ENCODE measurements at regions not wholly inside any gene's neighbourhood (a gene's known extent, or its start where the extent isn't known, plus 50 kb on each side); places are given as distances from the start of the nearest gene placed in this dataset.

DNA sequence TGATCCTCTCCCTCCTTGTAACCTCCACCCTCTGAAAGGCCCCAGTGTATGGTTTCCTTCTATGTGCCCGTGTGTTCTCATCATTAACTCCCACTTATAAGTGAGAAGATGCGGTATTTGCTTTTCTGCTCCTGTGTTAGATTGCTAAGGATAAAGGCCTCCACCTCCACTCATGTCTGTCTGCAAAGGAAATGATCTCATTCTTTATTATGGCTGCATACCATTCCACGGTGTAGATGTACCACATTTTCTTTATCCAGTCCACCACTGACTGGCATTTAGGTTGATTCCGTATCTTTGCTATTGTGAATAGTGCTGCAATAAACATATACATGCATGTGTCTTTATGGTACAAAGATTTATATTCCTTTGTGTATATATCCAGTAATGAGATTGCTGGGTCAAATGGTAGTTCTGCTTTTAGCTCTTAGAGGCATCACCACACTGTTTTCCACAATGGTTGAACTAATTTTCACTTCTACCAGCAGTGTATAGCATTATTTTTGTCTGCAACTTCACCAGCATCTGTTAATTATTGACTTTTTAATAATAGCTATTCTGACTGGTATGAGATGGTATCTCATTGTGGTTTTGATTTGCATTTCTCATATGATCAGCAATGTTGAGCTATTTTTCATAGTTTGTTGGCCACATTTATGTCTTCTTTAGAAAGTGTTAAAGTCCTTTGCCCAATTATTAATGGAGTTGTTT lies 1030.9 kb downstream of the FSTL5 start:
- H2AK5ac ChIP-seq (ENCODE audit: low read length), result no peak overlapping the region
- no peak overlapping the region for H2BK120ac ChIP-seq (ENCODE audit: insufficient read depth, low read length, poor library complexity)
- H4K12ac ChIP-seq (ENCODE audit: low read depth, low read length), result no peak overlapping the region
- no peaks in the 10 kb centered on the region for H3K9me3 ChIP-seq (ENCODE audit: insufficient read depth, low read depth, low read length)
- H4K8ac ChIP-seq (ENCODE audit: low read depth, low read length), result no peak overlapping the region
- no CpG with 5 or more reads among the region's 4 CpGs for WGBS (ENCODE audit: extremely low coverage, insufficient coverage, insufficient read length)
- no peak overlapping the region for H3K27ac ChIP-seq (ENCODE audit: low read depth, low read length)
- DNase-seq, result no peak
- H3K4me1 ChIP-seq (ENCODE audit: control insufficient read depth in 1 of 2, insufficient read depth in 2 of 2, low read length in 2 of 2), result no peaks in the 10 kb centered on the region
- no peak overlapping the region for H2BK5ac ChIP-seq (ENCODE audit: low read depth, low read length, poor library complexity)
- no peak overlapping the region for H3K23ac ChIP-seq (ENCODE audit: low read length)
- H3K36me3 ChIP-seq (ENCODE audit: control insufficient read depth in 1 of 2, insufficient read depth in 2 of 2, low read length in 2 of 2), result no peaks in the 10 kb centered on the region
- no peak overlapping the region for H2AFZ ChIP-seq (ENCODE audit: insufficient read depth, low read length, poor library complexity)
- no peaks in the 10 kb centered on the region for H3K79me2 ChIP-seq (ENCODE audit: control insufficient read depth, insufficient read depth, low read length, poor library complexity)
- no peak overlapping the region for H3K4me2 ChIP-seq (ENCODE audit: low read length)
- no peaks in the 10 kb centered on the region for H3K79me1 ChIP-seq (ENCODE audit: low read length)
- no peak overlapping the region for H2BK12ac ChIP-seq (ENCODE audit: low read length)
- H3K27me3 ChIP-seq (ENCODE audit: insufficient read depth, low read length), result no peaks in the 10 kb centered on the region
- H3K14ac ChIP-seq (ENCODE audit: low read length), result no peak overlapping the region
- no peak overlapping the region for H3K4ac ChIP-seq (ENCODE audit: low read depth, low read length)
- H3K9ac ChIP-seq (ENCODE audit: low read length), result no peak overlapping the region
- no peak overlapping the region for H3K4me3 ChIP-seq (ENCODE audit: low read depth, low read length)
- no peak overlapping the region for H3K18ac ChIP-seq (ENCODE audit: low read length)
- H4K91ac ChIP-seq (ENCODE audit: low read depth, low read length), result no peak overlapping the region

DNA sequence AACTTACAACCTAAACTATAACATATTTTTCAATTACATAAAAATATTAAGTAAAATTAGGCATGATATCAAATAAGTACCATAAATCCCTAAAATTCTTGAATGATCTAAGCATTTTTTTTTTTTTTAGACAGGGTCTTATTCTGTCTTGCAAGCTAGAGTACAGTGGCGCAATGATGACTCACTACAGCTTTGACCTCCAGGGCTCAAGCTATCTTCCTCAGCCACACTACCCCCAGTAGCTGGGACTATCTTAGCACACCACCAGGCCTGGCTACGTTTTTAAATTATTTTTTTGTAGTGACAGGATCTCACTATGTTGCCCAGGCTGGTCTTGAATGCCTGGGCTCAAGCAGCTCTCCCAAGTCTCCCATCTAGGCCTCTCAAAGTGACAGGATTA lies 1042.3 kb downstream of the FSTL5 start:
- H3K36me3 ChIP-seq (ENCODE audit: control insufficient read depth in 1 of 2, insufficient read depth in 2 of 2, low read length in 2 of 2), result no peaks in the 10 kb centered on the region
- H3K23ac ChIP-seq (ENCODE audit: low read length), result no peak overlapping the region
- H3K27ac ChIP-seq (ENCODE audit: low read depth, low read length), result no peak overlapping the region
- H3K27me3 ChIP-seq (ENCODE audit: insufficient read depth, low read length), result no peaks in the 10 kb centered on the region
- no peak overlapping the region for H2BK120ac ChIP-seq (ENCODE audit: insufficient read depth, low read length, poor library complexity)
- no peak overlapping the region for H4K91ac ChIP-seq (ENCODE audit: low read depth, low read length)
- no peak overlapping the region for H3K9ac ChIP-seq (ENCODE audit: low read length)
- no peak overlapping the region for H3K18ac ChIP-seq (ENCODE audit: low read length)
- H3K14ac ChIP-seq (ENCODE audit: low read length), result no peak overlapping the region
- H4K12ac ChIP-seq (ENCODE audit: low read depth, low read length), result no peak overlapping the region
- H2BK5ac ChIP-seq (ENCODE audit: low read depth, low read length, poor library complexity), result no peak overlapping the region
- no peaks in the 10 kb centered on the region for H3K9me3 ChIP-seq (ENCODE audit: insufficient read depth, low read depth, low read length)
- no CpG with 5 or more reads among the region's 2 CpGs for whole genome bisulfite sequencing (ENCODE audit: extremely low coverage, insufficient coverage, insufficient read length)
- H2BK12ac ChIP-seq (ENCODE audit: low read length), result no peak overlapping the region
- H3K4me2 ChIP-seq (ENCODE audit: low read length), result no peak overlapping the region
- H3K4me1 ChIP-seq (ENCODE audit: control insufficient read depth in 1 of 2, insufficient read depth in 2 of 2, low read length in 2 of 2), result peaks cover 0 to 2% of the 10 kb centered on the region in 2 experiments
- no peak overlapping the region for H3K4ac ChIP-seq (ENCODE audit: low read depth, low read length)
- H2AK5ac ChIP-seq (ENCODE audit: low read length), result no peak overlapping the region
- H3K79me1 ChIP-seq (ENCODE audit: low read length), result no peaks in the 10 kb centered on the region
- DNase-seq, result no peak
- H4K8ac ChIP-seq (ENCODE audit: low read depth, low read length), result no peak overlapping the region
- no peak overlapping the region for H3K4me3 ChIP-seq (ENCODE audit: low read depth, low read length)
- H3K79me2 ChIP-seq (ENCODE audit: control insufficient read depth, insufficient read depth, low read length, poor library complexity), result no peaks in the 10 kb centered on the region
- H2AFZ ChIP-seq (ENCODE audit: insufficient read depth, low read length, poor library complexity), result no peak overlapping the region

DNA sequence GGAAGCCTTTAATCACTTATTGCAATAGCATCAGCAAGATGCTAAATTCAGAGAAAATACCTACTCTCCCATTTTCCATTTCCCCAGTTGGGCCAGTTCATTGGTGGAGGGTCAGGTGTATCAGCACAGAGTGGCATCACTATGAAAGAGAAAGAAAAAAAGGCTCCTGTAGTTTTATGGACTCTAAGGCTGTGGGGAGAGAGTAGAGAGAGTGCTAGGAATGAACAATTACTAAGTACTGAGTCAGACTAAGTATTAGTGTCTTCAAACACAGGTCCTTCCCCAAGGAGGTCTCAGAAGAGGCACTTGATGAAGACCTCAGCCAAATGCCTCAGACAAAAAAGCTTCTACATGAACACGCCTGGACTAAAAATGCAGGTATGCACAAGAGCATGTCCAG lies 1061.9 kb downstream of the FSTL5 start:
- Histone ChIP-seq H2BK5ac (ENCODE audit: low read depth, low read length, poor library complexity) (no peak overlapping the region), H3K4ac (ENCODE audit: low read depth, low read length) (no peak overlapping the region)
- no CpG with 5 or more reads among the region's 1 CpG for WGBS (ENCODE audit: extremely low coverage, insufficient coverage, insufficient read length)

DNA sequence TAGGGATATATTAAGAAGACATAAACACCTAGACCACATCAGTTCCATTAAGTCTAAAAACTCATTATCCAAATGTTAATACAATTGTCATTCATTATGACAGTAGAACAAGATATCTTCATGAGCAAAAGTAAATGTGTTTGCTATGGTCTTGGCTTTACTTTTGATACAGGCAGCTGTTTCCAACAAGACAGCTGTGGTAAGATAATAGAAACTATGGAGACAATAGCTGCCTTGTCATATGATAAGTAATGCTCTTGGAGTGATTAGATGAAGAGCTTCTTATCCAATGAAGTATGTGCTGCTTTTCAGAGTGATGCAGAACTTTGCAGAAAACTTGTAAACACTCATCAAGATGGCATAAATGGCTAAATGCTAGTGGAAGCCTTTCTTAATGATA lies 1066.0 kb downstream of the FSTL5 start:
- Histone ChIP-seq H3K36me3 (ENCODE audit: control insufficient read depth in 1 of 2, insufficient read depth in 2 of 2, low read length in 2 of 2) (no peaks in the 10 kb centered on the region), H4K8ac (ENCODE audit: low read depth, low read length) (no peak overlapping the region), H2BK120ac (ENCODE audit: insufficient read depth, low read length, poor library complexity) (no peak overlapping the region), H3K18ac (ENCODE audit: low read length) (no peak overlapping the region), H2BK5ac (ENCODE audit: low read depth, low read length, poor library complexity) (no peak overlapping the region), H3K27ac (ENCODE audit: low read depth, low read length) (no peak overlapping the region), H3K23ac (ENCODE audit: low read length) (no peak overlapping the region), H2AFZ (ENCODE audit: insufficient read depth, low read length, poor library complexity) (no peak overlapping the region), H3K4me3 (ENCODE audit: low read depth, low read length) (no peak overlapping the region), H3K14ac (ENCODE audit: low read length) (no peak overlapping the region), H2BK12ac (ENCODE audit: low read length) (no peak overlapping the region), H3K79me2 (ENCODE audit: control insufficient read depth, insufficient read depth, low read length, poor library complexity) (no peaks in the 10 kb centered on the region), H3K79me1 (ENCODE audit: low read length) (no peaks in the 10 kb centered on the region), H3K9me3 (ENCODE audit: insufficient read depth, low read depth, low read length) (no peaks in the 10 kb centered on the region), H2AK5ac (ENCODE audit: low read length) (no peak overlapping the region), H4K91ac (ENCODE audit: low read depth, low read length) (no peak overlapping the region), H3K9ac (ENCODE audit: low read length) (no peak overlapping the region), H3K27me3 (ENCODE audit: insufficient read depth, low read length) (no peaks in the 10 kb centered on the region), H3K4me2 (ENCODE audit: low read length) (no peak overlapping the region), H3K4me1 (ENCODE audit: control insufficient read depth in 1 of 2, insufficient read depth in 2 of 2, low read length in 2 of 2) (no peaks in the 10 kb centered on the region), H3K4ac (ENCODE audit: low read depth, low read length) (no peak overlapping the region), H4K12ac (ENCODE audit: low read depth, low read length) (no peak overlapping the region)
- no peak for DNase-seq

More for the DNA sequence above, 1061.9 kb downstream of the FSTL5 start:
- H2BK12ac ChIP-seq (ENCODE audit: low read length), result no peak overlapping the region
- H3K4me2 ChIP-seq (ENCODE audit: low read length), result no peak overlapping the region
- no peak overlapping the region for H3K27ac ChIP-seq (ENCODE audit: low read depth, low read length)
- no peaks in the 10 kb centered on the region for H3K27me3 ChIP-seq (ENCODE audit: insufficient read depth, low read length)
- H3K18ac ChIP-seq (ENCODE audit: low read length), result no peak overlapping the region
- no peak overlapping the region for H3K4me3 ChIP-seq (ENCODE audit: low read depth, low read length)
- no peak overlapping the region for H4K8ac ChIP-seq (ENCODE audit: low read depth, low read length)
- H3K14ac ChIP-seq (ENCODE audit: low read length), result no peak overlapping the region
- H2BK120ac ChIP-seq (ENCODE audit: insufficient read depth, low read length, poor library complexity), result no peak overlapping the region
- H3K79me2 ChIP-seq (ENCODE audit: control insufficient read depth, insufficient read depth, low read length, poor library complexity), result no peaks in the 10 kb centered on the region
- no peaks in the 10 kb centered on the region for H3K79me1 ChIP-seq (ENCODE audit: low read length)
- no peak overlapping the region for H2AK5ac ChIP-seq (ENCODE audit: low read length)
- no peaks in the 10 kb centered on the region for H3K36me3 ChIP-seq (ENCODE audit: control insufficient read depth in 1 of 2, insufficient read depth in 2 of 2, low read length in 2 of 2)
- no peak overlapping the region for H3K9ac ChIP-seq (ENCODE audit: low read length)
- no peak overlapping the region for H4K12ac ChIP-seq (ENCODE audit: low read depth, low read length)
- H3K4me1 ChIP-seq (ENCODE audit: control insufficient read depth in 1 of 2, insufficient read depth in 2 of 2, low read length in 2 of 2), result no peaks in the 10 kb centered on the region
- H3K9me3 ChIP-seq (ENCODE audit: insufficient read depth, low read depth, low read length), result no peaks in the 10 kb centered on the region
- no peak overlapping the region for H3K23ac ChIP-seq (ENCODE audit: low read length)
- H4K91ac ChIP-seq (ENCODE audit: low read depth, low read length), result no peak overlapping the region
- no peak for DNase-seq
- H2AFZ ChIP-seq (ENCODE audit: insufficient read depth, low read length, poor library complexity), result no peak overlapping the region
